Mucosa of gallbladder (tissue), 1 donor: ENCODE measurements at regions not wholly inside any gene's neighbourhood (a gene's known extent, or its start where the extent isn't known, plus 50 kb on each side); places are given as distances from the start of the nearest gene placed in this dataset.

Source experiments
- DNase-seq: peaks from one replicate; pipeline ENCODE4 v3.0.0-alpha.2; 2020; ENCODE audit warnings: low spot score
- donor health status: DM: no; HTN: no; CAD: no.

GRCh38 chr5:8138884-8139283 is 269.9 kb downstream of the MTRR start:
- no peak for DNase-seq

- no peak for DNase-seq
These were observed 281.8 kb downstream of the MTRR start for GRCh38 chr5:8150791-8151190.

- DNase-seq, result no peak
These were observed 287.8 kb downstream of the MTRR start for GRCh38 chr5:8156706-8157105.

GRCh38 chr5:8157320-8157822 is 288.4 kb downstream of the MTRR start:
- no peak for DNase-seq

- no peak for DNase-seq
These were observed 307.2 kb downstream of the MTRR start for GRCh38 chr5:8176101-8176693.

- no peak for DNase-seq
These were observed 315.6 kb downstream of the MTRR start for GRCh38 chr5:8184455-8185063.

- DNase-seq, result no peak
These were observed 316.9 kb downstream of the MTRR start for GRCh38 chr5:8185852-8186251.

GRCh38 chr5:8188874-8189565 is 320.1 kb downstream of the MTRR start:
- DNase-seq, result no peak

GRCh38 chr5:8192840-8193239 is 323.9 kb downstream of the MTRR start:
- DNase-seq, result no peak

- DNase-seq, result no peak
These were observed 327.1 kb downstream of the MTRR start for GRCh38 chr5:8196061-8196460.

- DNase-seq, result no peak
These were observed 339.4 kb downstream of the MTRR start for GRCh38 chr5:8208307-8208706.

GRCh38 chr5:8209500-8209899 is 340.6 kb downstream of the MTRR start:
- no peak for DNase-seq

- no peak for DNase-seq
These were observed 344.8 kb downstream of the MTRR start for GRCh38 chr5:8213701-8214240.

- DNase-seq, result no peak
These were observed 348.0 kb downstream of the MTRR start for GRCh38 chr5:8216921-8217320.

GRCh38 chr5:8226148-8226547 is 357.2 kb downstream of the MTRR start:
- DNase-seq, result no peak

- DNase-seq, result no peak
These were observed 358.2 kb downstream of the MTRR start for GRCh38 chr5:8227112-8227511.

- no peak for DNase-seq
These were observed 360.6 kb downstream of the MTRR start for GRCh38 chr5:8229551-8229950.

- DNase-seq, result no peak
These were observed 361.9 kb downstream of the MTRR start for GRCh38 chr5:8230868-8231267.

- no peak for DNase-seq
These were observed 364.5 kb downstream of the MTRR start for GRCh38 chr5:8233479-8233878.

- DNase-seq, result no peak
These were observed 365.3 kb downstream of the MTRR start for GRCh38 chr5:8234179-8234770.

- DNase-seq, result no peak
These were observed 369.1 kb downstream of the MTRR start for GRCh38 chr5:8238080-8238479.

- no peak for DNase-seq
These were observed 370.2 kb downstream of the MTRR start for GRCh38 chr5:8239198-8239597.

GRCh38 chr5:8239646-8240045 is 370.7 kb downstream of the MTRR start:
- DNase-seq, result no peak
